Fibroblast of lung (primary cell): ENCODE measurements at regions not wholly inside any gene's neighbourhood (a gene's known extent, or its start where the extent isn't known, plus 50 kb on each side); places are given as distances from the start of the nearest gene placed in this dataset.

Source experiments
- EZH2 ChIP-seq: IDR thresholded peaks from 2 replicates; pipeline ENCODE4 v1.5.1; 2012; ENCODE audit warnings: low read length, control low read depth, mild to moderate bottlenecking; ENCODE audit errors: missing control alignments
- TF ChIP-seq, protein P1 (sequence below), 2 donors: IDR thresholded peaks in 1 of 2; conservative IDR thresholded peaks in 1 of 2; 1 replicate in 1 of 2; 2 replicates in 1 of 2; pipeline ENCODE4 v1.5.1; 2011 to 2012; ENCODE audit warnings: low read length in 2 of 2, control low read depth in 1 of 2, inconsistent platforms in 1 of 2, low read depth in 1 of 2, mild to moderate bottlenecking in 1 of 2

DNA sequence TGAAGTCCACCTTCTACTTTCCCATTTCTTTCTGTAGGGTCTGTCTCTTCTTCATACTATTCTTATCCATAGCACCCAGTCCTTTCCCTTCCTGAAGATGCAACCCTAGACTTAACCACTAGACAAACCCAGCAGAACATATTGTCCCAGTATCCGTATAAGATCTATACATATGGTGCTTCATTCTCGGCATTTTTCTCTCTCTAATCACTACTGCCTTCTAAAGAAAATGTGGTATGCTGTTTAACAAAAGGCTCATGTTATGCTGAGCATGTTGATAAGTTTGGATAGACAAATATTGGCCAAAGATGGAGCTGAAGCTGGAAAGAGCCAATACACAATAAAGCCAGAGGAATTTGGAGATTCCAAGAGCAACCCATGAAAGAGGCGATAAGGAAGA, 212.6 kb downstream of the MAFB start:
- TF ChIP-seq EZH2: no peak
- TF ChIP-seq, protein P1, sequence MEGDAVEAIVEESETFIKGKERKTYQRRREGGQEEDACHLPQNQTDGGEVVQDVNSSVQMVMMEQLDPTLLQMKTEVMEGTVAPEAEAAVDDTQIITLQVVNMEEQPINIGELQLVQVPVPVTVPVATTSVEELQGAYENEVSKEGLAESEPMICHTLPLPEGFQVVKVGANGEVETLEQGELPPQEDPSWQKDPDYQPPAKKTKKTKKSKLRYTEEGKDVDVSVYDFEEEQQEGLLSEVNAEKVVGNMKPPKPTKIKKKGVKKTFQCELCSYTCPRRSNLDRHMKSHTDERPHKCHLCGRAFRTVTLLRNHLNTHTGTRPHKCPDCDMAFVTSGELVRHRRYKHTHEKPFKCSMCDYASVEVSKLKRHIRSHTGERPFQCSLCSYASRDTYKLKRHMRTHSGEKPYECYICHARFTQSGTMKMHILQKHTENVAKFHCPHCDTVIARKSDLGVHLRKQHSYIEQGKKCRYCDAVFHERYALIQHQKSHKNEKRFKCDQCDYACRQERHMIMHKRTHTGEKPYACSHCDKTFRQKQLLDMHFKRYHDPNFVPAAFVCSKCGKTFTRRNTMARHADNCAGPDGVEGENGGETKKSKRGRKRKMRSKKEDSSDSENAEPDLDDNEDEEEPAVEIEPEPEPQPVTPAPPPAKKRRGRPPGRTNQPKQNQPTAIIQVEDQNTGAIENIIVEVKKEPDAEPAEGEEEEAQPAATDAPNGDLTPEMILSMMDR (conservative IDR thresholded peaks at IDR 0.05 in 1 of 2, IDR thresholded peaks at IDR 0.05 in 1 of 2; ENCODE audit: low read depth in 1 of 2, low read length in 2 of 2): no peak
